ENCODE measurements at regions not wholly inside any gene's neighbourhood (a gene's known extent, or its start where the extent isn't known, plus 50 kb on each side); places are given as distances from the start of the nearest gene placed in this dataset.

- no peak for TF ChIP-seq CTCF (IDR thresholded peaks at IDR 0.05; ENCODE audit: low read depth, low read length)
- H3K4me3 ChIP-seq (ENCODE audit: low read depth, low read length), result no peak overlapping the region
- in situ Hi-C loops (cut with HindIII; ENCODE audit: low sequenced_read_pairs), result no loop called here
Observed at GRCh38 chr2:51322613-51323012, 290.7 kb upstream of the NRXN1 start.

GRCh38 chr2:51304311-51304710, 272.4 kb upstream of the NRXN1 start:
- DNase-seq (ENCODE audit: low read depth, low spot score), result no peak
- H3K4me3 ChIP-seq (ENCODE audit: low read depth, low read length), result no peak overlapping the region
- in situ Hi-C loops (cut with HindIII; ENCODE audit: low sequenced_read_pairs), result no loop called here
- no peak for TF ChIP-seq CTCF (IDR thresholded peaks at IDR 0.05; ENCODE audit: low read depth, low read length)

More at GRCh38 chr2:51322613-51323012, 290.7 kb upstream of the NRXN1 start:
- no peak for DNase-seq (ENCODE audit: low read depth, low spot score)

- H3K4me3 ChIP-seq (ENCODE audit: low read depth, low read length), result no peak overlapping the region
- in situ Hi-C loops (cut with HindIII; ENCODE audit: low sequenced_read_pairs), result no loop called here
- no peak for TF ChIP-seq CTCF (IDR thresholded peaks at IDR 0.05; ENCODE audit: low read depth, low read length)
- DNase-seq (ENCODE audit: low read depth, low spot score), result no peak
Observed at GRCh38 chr2:51301381-51301780, 269.4 kb upstream of the NRXN1 start.

DNA sequence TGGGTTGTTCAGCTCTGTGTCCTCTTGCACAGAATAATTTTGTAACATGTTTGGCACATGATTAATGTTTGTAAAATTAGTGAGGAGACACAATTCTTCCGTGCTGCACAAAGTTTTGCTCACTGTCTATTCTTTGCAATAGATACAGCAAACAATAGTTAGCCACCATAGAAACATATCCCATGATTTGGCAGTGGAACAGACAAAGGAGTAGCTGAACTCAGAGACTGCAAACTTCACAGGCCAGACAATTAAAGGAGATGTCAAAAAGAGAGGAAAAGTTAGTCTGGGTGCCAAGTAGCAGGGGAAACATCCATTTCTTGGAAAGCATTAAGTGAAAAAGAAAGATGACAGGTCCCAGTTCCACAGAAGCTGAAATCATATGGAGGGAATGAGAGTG, 267.4 kb upstream of the NRXN1 start:
- H3K4me3 ChIP-seq (ENCODE audit: low read depth, low read length), result no peak overlapping the region
- in situ Hi-C loops (cut with HindIII; ENCODE audit: low sequenced_read_pairs), result no loop called here
- DNase-seq (ENCODE audit: low read depth, low spot score), result no peak
- TF ChIP-seq CTCF (IDR thresholded peaks at IDR 0.05; ENCODE audit: low read depth, low read length), result no peak

DNA sequence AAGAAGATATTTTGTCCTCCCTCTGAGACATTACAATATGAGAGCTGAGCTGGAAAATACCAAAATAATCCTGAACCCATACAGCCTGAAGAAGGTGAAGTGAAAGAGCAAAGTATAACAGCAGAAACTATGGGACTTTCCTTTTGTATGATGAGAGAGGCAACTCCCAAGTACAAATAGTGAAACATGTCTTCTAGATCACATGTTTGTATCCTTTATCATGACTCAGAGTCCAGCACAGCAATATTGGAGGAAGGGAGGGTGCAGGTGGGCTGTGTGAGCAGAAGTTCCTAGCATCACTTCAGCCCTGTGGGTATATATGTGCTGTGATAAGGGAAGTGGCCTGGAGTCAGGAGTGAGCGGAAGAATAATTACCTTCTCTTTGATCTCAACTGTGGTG, 265.6 kb upstream of the NRXN1 start:
- H3K4me3 ChIP-seq (ENCODE audit: low read depth, low read length), result no peak overlapping the region
- in situ Hi-C loops (cut with HindIII; ENCODE audit: low sequenced_read_pairs), result no loop called here
- no peak for DNase-seq (ENCODE audit: low read depth, low spot score)
- TF ChIP-seq CTCF (IDR thresholded peaks at IDR 0.05; ENCODE audit: low read depth, low read length), result no peak

GRCh38 chr2:51293566-51294200, 261.8 kb upstream of the NRXN1 start:
- TF ChIP-seq CTCF (IDR thresholded peaks at IDR 0.05; ENCODE audit: low read depth, low read length), result no peak
- H3K4me3 ChIP-seq (ENCODE audit: low read depth, low read length), result no peak overlapping the region
- in situ Hi-C loops (cut with HindIII; ENCODE audit: low sequenced_read_pairs), result no loop called here
- DNase-seq (ENCODE audit: low read depth, low spot score), result no peak
